Activated CD4-positive, alpha-beta T cell treated with anti-CD3 and anti-CD28 coated beads, Interleukin-2, amount 10 ng/mL, durations not matched to agents 7 days and 5 days (primary cell): ENCODE measurements at regions not wholly inside any gene's neighbourhood (a gene's known extent, or its start where the extent isn't known, plus 50 kb on each side); places are given as distances from the start of the nearest gene placed in this dataset.

Experiments
- CTCF ChIA-PET: fragments of 350-600 bp; sonication (Branson Sonifier 250); formaldehyde crosslinking; loops from one replicate; lab custom pipeline; 2021; ENCODE audit warnings: antibody characterized with exemption; lab: Charles Lee
- POLR2A ChIA-PET: fragments of 350-600 bp; sonication (Branson Sonifier 250); formaldehyde crosslinking; loops from one replicate; lab custom pipeline; 2021; ENCODE audit warnings: antibody characterized with exemption; lab: Charles Lee
- DNase-seq: peaks from one replicate; pipeline ENCODE4 v3.0.0-alpha.2; 2020
- H3K27ac Mint-ChIP-seq: one replicate; pipeline ENCODE4 v1.8.0; 2021; ENCODE audit warnings: mild to moderate bottlenecking, moderate library complexity, mixed read lengths
- H3K27me3 Mint-ChIP-seq: one replicate; pipeline ENCODE4 v1.8.0; 2021; ENCODE audit warnings: mixed read lengths
- H3K36me3 Mint-ChIP-seq: one replicate; pipeline ENCODE4 v1.8.0; 2021; ENCODE audit warnings: low read depth, mixed read lengths
- H3K4me1 Mint-ChIP-seq: one replicate; pipeline ENCODE4 v1.8.0; 2021; ENCODE audit warnings: mixed read lengths
- H3K4me3 Mint-ChIP-seq: one replicate; pipeline ENCODE4 v1.8.0; 2021; ENCODE audit warnings: mild to moderate bottlenecking, moderate library complexity, mixed read lengths
- H3K9me3 Mint-ChIP-seq: one replicate; pipeline ENCODE4 v1.8.0; 2021; ENCODE audit warnings: mixed read lengths

DNA sequence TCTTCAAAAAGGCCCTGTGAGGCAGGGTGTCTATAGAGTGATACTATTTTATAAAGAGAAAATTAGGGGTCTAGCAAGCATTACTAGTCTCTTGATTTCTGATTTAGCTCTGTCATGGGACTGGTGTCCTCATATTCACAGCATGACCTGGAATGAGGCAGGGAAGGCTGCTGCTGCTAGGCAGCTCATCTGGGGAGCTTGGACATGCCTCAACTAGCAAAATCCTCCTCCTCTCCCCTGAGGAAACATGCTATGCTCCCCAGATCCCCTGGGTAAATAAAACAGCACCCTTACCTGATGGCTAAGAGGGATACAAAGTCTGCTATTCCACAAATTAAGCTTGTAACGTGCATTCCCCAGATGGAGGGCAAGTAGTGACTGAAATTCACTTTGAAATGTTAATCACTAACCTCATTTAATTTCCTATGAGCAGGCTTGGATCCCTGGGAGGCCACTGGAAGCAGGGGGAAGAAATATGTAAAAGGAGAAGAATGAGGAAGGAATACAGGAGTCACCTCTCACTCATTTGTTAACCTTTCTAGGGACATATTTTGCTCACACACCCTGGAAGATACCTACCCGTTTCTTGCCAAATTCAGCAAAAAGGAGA lies 709.4 kb downstream of the SQOR start:
- Mint-ChIP-seq H3K4me1 (no peaks in the 10 kb centered on the region), H3K27ac (no peak overlapping the region), H3K4me3 (no peak overlapping the region), H3K36me3 (no peaks in the 10 kb centered on the region), H3K27me3 (no peaks in the 10 kb centered on the region), H3K9me3 (no peaks in the 10 kb centered on the region)
- DNase-seq = no peak
- CTCF ChIA-PET = no interaction called here
- POLR2A ChIA-PET = no interaction called here

GRCh38 chr15:46344915-46345314 lies 710.1 kb downstream of the SQOR start:
- no peaks in the 10 kb centered on the region for H3K9me3 Mint-ChIP-seq
- no peak overlapping the region for H3K4me3 Mint-ChIP-seq
- ChIA-PET POLR2A (interaction anchor here (0.5 kb wide), 1 partner anchor 93 kb away, joined by 4 read pairs; no protein-coding TSS in a partner anchor), CTCF (no interaction called here)
- H3K36me3 Mint-ChIP-seq = no peaks in the 10 kb centered on the region
- DNase-seq = no peak
- H3K27ac Mint-ChIP-seq = no peak overlapping the region
- no peaks in the 10 kb centered on the region for H3K27me3 Mint-ChIP-seq
- H3K4me1 Mint-ChIP-seq = no peaks in the 10 kb centered on the region

- Mint-ChIP-seq H3K4me1 (no peaks in the 10 kb centered on the region), H3K4me3 (no peak overlapping the region), H3K27ac (no peak overlapping the region), H3K9me3 (no peaks in the 10 kb centered on the region), H3K36me3 (no peaks in the 10 kb centered on the region), H3K27me3 (no peaks in the 10 kb centered on the region)
- ChIA-PET CTCF (no interaction called here), POLR2A (no interaction called here)
- DNase-seq = no peak
Observed at GRCh38 chr15:46354443-46354842, 719.6 kb downstream of the SQOR start.

GRCh38 chr15:46365572-46365971 lies 730.7 kb downstream of the SQOR start:
- H3K4me3 Mint-ChIP-seq = no peak overlapping the region
- peaks cover 9% of the 10 kb centered on the region for H3K9me3 Mint-ChIP-seq
- H3K4me1 Mint-ChIP-seq = no peaks in the 10 kb centered on the region
- no peak for DNase-seq
- no peak overlapping the region for H3K27ac Mint-ChIP-seq
- POLR2A ChIA-PET = no interaction called here
- CTCF ChIA-PET = no interaction called here
- H3K27me3 Mint-ChIP-seq = no peaks in the 10 kb centered on the region
- H3K36me3 Mint-ChIP-seq = no peaks in the 10 kb centered on the region

- POLR2A ChIA-PET = no interaction called here
- H3K4me1 Mint-ChIP-seq = no peaks in the 10 kb centered on the region
- no peak overlapping the region for H3K27ac Mint-ChIP-seq
- H3K27me3 Mint-ChIP-seq = no peaks in the 10 kb centered on the region
- CTCF ChIA-PET = no interaction called here
- H3K36me3 Mint-ChIP-seq = no peaks in the 10 kb centered on the region
- DNase-seq = no peak
- peaks cover 16% of the 10 kb centered on the region for H3K9me3 Mint-ChIP-seq
- no peak overlapping the region for H3K4me3 Mint-ChIP-seq
Observed at GRCh38 chr15:46366360-46367007, 731.7 kb downstream of the SQOR start.

GRCh38 chr15:46383978-46384377 lies 749.1 kb downstream of the SQOR start:
- ChIA-PET POLR2A (no interaction called here), CTCF (no interaction called here)
- Mint-ChIP-seq H3K4me3 (no peak overlapping the region), H3K27me3 (no peaks in the 10 kb centered on the region), H3K36me3 (no peaks in the 10 kb centered on the region), H3K9me3 (peaks cover 2% of the 10 kb centered on the region), H3K27ac (no peak overlapping the region), H3K4me1 (no peaks in the 10 kb centered on the region)
- DNase-seq = no peak

GRCh38 chr15:46386356-46386755 lies 751.5 kb downstream of the SQOR start:
- Mint-ChIP-seq H3K4me3 (no peak overlapping the region), H3K9me3 (peaks cover 20% of the 10 kb centered on the region), H3K27ac (no peak overlapping the region), H3K27me3 (no peaks in the 10 kb centered on the region), H3K4me1 (no peaks in the 10 kb centered on the region), H3K36me3 (no peaks in the 10 kb centered on the region)
- DNase-seq = no peak
- ChIA-PET CTCF (no interaction called here), POLR2A (no interaction called here)

DNA sequence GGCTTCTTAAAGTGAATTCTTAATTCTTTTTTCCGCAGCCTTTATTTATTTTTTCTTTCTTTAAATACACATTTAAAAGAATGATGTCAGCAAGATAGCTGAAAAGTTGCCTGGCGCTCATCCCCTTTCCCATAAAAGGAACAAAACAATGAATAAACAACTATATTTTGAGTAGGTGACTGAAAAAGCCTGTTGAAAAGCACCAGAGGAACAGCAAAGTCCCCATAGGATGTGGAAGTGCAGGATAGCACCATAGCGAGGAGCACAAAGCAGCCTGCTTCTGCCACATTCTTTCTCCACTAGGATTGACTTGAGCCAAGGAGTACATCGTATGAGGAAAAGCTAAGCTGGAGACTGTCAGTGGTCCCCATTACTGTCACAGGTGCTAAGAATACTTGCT lies 754.9 kb downstream of the SQOR start:
- DNase-seq = no peak
- POLR2A ChIA-PET = no interaction called here
- Mint-ChIP-seq H3K4me1 (no peaks in the 10 kb centered on the region), H3K36me3 (no peaks in the 10 kb centered on the region), H3K27me3 (no peaks in the 10 kb centered on the region), H3K27ac (no peak overlapping the region), H3K9me3 (peaks cover 27% of the 10 kb centered on the region), H3K4me3 (no peak overlapping the region)
- CTCF ChIA-PET = no interaction called here

DNA sequence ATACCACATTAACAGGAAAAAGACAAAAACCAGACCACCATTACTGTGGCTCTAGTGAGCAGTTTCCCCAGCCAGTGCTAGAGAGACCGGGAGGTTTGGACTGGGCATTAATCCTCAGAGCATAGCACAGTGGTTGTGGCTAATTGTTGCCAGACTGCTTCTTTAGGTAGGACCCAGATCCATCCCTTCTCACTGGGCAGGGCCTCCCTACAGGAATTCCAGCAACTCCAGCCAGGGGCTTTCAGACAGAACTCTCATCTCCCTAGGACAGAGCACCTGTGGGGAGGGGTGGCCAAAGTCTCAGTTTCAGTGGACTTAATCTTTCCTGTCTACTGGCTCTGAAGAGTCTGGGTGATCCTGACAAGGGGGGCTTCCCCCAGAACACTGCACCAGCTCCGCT lies 759.6 kb downstream of the SQOR start:
- DNase-seq = no peak
- Mint-ChIP-seq H3K9me3 (peaks cover 29% of the 10 kb centered on the region), H3K27ac (no peak overlapping the region), H3K27me3 (no peaks in the 10 kb centered on the region), H3K36me3 (no peaks in the 10 kb centered on the region), H3K4me3 (no peak overlapping the region), H3K4me1 (no peaks in the 10 kb centered on the region)
- POLR2A ChIA-PET = no interaction called here
- CTCF ChIA-PET = no interaction called here

DNA sequence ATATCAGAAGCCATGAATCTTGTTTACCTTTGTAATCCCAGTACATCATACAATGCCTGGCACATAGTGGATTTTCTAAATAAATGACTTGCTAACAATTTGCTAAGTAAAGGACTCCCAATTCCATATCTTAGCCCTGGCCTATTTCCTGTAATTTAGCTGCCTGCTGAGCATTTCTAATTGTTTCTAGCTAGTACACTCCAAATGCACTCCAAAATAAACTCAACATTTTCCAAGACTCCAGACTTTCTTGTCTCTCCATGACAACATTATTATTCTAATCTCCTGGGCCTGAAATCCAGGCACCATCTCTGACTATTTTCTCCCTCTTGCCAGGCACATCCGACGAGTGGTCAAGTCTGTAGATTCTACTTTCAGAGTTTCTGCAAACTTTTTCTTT lies 773.5 kb downstream of the SQOR start:
- H3K27me3 Mint-ChIP-seq = no peaks in the 10 kb centered on the region
- ChIA-PET POLR2A (no interaction called here), CTCF (no interaction called here)
- no peak overlapping the region for H3K4me3 Mint-ChIP-seq
- H3K27ac Mint-ChIP-seq = no peak overlapping the region
- DNase-seq = no peak
- H3K36me3 Mint-ChIP-seq = no peaks in the 10 kb centered on the region
- H3K9me3 Mint-ChIP-seq = peaks cover 4% of the 10 kb centered on the region
- H3K4me1 Mint-ChIP-seq = no peaks in the 10 kb centered on the region

DNA sequence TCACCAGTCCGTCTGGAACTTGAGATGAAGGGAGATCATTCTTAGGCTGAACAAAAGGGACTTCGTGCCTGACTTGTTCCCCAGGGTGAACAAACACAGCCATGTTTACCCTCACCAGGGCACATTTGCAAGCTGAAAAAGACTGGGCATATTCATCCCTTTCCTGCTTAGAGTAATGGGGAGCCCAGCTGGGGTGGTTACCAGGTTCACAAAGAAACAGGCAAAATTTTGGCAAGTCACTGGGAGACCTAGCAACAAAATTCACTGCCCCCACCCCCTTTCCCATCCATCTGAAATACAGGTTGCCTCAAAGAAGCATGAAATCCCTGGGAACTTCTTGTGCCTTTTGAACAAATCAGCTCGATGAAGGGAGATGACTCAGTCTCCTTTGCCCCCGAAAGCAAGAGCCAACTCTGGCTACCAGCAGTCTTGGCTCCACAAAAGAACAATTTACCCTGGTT lies 775.0 kb downstream of the SQOR start:
- DNase-seq = no peak
- ChIA-PET CTCF (no interaction called here), POLR2A (no interaction called here)
- H3K27ac Mint-ChIP-seq = no peak overlapping the region
- H3K27me3 Mint-ChIP-seq = no peaks in the 10 kb centered on the region
- H3K4me1 Mint-ChIP-seq = no peaks in the 10 kb centered on the region
- no peaks in the 10 kb centered on the region for H3K36me3 Mint-ChIP-seq
- peaks cover 4% of the 10 kb centered on the region for H3K9me3 Mint-ChIP-seq
- H3K4me3 Mint-ChIP-seq = no peak overlapping the region

DNA sequence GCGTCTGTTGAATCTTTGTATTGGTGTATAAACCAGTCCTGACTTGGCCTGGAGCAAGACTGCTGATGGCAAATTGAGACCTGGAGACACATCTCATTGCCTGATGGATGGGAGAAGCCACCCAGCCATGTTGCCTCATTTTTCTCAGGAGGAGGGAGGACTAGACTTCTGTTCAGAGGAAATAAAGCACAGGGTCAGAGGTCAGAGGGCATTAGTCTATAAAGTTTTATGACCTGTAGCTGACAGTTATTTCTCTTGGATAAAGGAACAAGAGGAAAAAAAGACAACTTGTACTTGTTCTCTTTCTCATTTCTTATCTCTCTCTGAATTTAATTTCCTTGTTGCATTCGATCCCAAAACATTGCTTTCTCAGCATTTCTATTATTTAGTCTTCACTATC lies 775.9 kb downstream of the SQOR start:
- H3K27ac Mint-ChIP-seq = no peak overlapping the region
- H3K36me3 Mint-ChIP-seq = no peaks in the 10 kb centered on the region
- ChIA-PET CTCF (no interaction called here), POLR2A (no interaction called here)
- peaks cover 9% of the 10 kb centered on the region for H3K9me3 Mint-ChIP-seq
- no peak overlapping the region for H3K4me3 Mint-ChIP-seq
- H3K27me3 Mint-ChIP-seq = no peaks in the 10 kb centered on the region
- no peaks in the 10 kb centered on the region for H3K4me1 Mint-ChIP-seq
- DNase-seq = no peak

- Mint-ChIP-seq H3K27ac (no peak overlapping the region), H3K4me1 (no peaks in the 10 kb centered on the region), H3K9me3 (peaks cover 9% of the 10 kb centered on the region), H3K36me3 (no peaks in the 10 kb centered on the region), H3K4me3 (no peak overlapping the region), H3K27me3 (no peaks in the 10 kb centered on the region)
- DNase-seq = no peak
- POLR2A ChIA-PET = no interaction called here
- CTCF ChIA-PET = no interaction called here
Observed at GRCh38 chr15:46411900-46412299, 777.1 kb downstream of the SQOR start.

DNA sequence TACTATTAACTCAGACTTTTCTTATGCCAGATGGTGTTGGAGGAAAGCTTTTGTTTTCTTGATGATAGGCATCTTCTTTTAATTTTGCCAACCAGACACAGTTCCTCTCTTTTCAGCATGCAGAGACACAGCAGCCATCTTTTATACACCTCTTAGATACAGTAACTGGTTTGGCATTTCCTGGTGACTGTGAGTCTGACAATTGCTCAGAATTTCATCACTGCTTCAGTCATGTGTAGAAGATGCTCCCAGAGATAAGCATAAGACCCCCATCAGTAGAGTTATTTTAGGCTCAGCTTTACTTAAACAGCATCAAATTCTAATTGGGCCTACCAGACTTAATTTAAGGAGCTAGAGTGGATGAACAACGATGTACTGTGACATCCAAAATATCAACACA lies 779.0 kb downstream of the SQOR start:
- ChIA-PET POLR2A (no interaction called here), CTCF (no interaction called here)

More for the DNA sequence above, 779.0 kb downstream of the SQOR start:
- Mint-ChIP-seq H3K9me3 (peaks cover 9% of the 10 kb centered on the region), H3K4me3 (no peak overlapping the region), H3K27me3 (no peaks in the 10 kb centered on the region), H3K27ac (no peak overlapping the region), H3K36me3 (no peaks in the 10 kb centered on the region), H3K4me1 (no peaks in the 10 kb centered on the region)
- no peak for DNase-seq
